ENCODE measurements at regions not wholly inside any gene's neighbourhood (a gene's known extent, or its start where the extent isn't known, plus 50 kb on each side); places are given as distances from the start of the nearest gene placed in this dataset.
A peak's percentile ranks its signal among the peaks of the same experiment; 100 is the strongest.

DNA sequence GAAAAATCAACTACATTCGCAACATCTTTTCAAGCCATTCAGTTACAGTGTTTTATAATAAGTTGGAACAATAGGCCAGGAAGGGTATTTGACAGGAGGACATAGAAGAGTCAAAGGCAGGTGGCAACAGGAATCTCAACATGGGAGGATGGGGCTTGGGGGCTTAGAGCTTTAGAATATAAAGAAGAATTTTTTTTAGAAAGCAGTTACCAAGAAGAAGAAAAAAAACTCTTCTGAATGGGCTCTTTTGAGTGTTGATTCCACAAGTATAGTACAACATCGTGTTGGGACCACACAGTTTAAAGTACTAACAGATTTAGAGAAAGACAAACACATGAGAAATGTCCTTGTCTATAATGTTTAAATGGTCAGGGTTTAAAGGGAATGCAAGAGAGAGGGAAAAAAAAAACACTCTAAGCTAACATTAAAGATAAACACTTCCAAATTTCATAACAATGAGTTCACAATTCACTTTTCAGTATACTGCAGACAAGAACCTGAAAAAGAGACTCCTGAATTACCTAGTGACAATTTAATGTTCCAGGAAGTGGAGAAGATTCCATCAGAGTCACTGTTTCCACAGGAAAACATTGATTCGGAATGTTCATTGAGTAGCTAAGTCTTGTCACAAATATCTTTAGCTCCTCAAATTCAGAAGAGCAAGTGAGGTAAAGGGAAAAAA, 282.3 kb downstream of the DEPDC1B start (continued):
- TF ChIP-seq ZNF512B (CRISPR knock-in tag; IDR thresholded peaks at IDR 0.05; ENCODE audit: borderline replicate concordance) = no peak
- TF ChIP-seq ZKSCAN8 (CRISPR knock-in tag; IDR thresholded peaks at IDR 0.05; ENCODE audit: borderline replicate concordance) = peak; percentile 76; the same call in 1 of the 2 replicates
- TF ChIP-seq KLF16 (CRISPR knock-in tag; IDR thresholded peaks at IDR 0.05) = peak in 1 of 2 experiments; percentile 72; a peak in 2 of 4 replicates
- peak; percentile 76 for TF ChIP-seq FOXO1 (CRISPR knock-in tag; IDR thresholded peaks at IDR 0.05)
- peak; percentile 69; the same call in 1 of the 2 replicates for TF ChIP-seq POGZ (CRISPR knock-in tag; IDR thresholded peaks at IDR 0.05)
- TF ChIP-seq NRL (CRISPR knock-in tag; IDR thresholded peaks at IDR 0.05; ENCODE audit: borderline replicate concordance) = no peak
- peak; percentile 79 for TF ChIP-seq RARA (CRISPR knock-in tag; IDR thresholded peaks at IDR 0.05)
- TF ChIP-seq IRF2 (CRISPR knock-in tag; IDR thresholded peaks at IDR 0.05) = peak; percentile 65; the same call in 1 of the 2 replicates
- peak; percentile 84; the same call in 1 of the 2 replicates for TF ChIP-seq JUN (CRISPR knock-in tag; IDR thresholded peaks at IDR 0.05)
- no peak for TF ChIP-seq ZNF136 (CRISPR knock-in tag; IDR thresholded peaks at IDR 0.05; ENCODE audit: low read depth)
- TF ChIP-seq ZFY (CRISPR knock-in tag; IDR thresholded peaks at IDR 0.05) = no peak
- peak; percentile 37; the same call in 1 of the 2 replicates for TF ChIP-seq THRA (CRISPR knock-in tag; IDR thresholded peaks at IDR 0.05; ENCODE audit: borderline replicate concordance)
- TF ChIP-seq ZNF747 (CRISPR knock-in tag; IDR thresholded peaks at IDR 0.05; ENCODE audit: borderline replicate concordance) = no peak
- TF ChIP-seq, protein P1, sequence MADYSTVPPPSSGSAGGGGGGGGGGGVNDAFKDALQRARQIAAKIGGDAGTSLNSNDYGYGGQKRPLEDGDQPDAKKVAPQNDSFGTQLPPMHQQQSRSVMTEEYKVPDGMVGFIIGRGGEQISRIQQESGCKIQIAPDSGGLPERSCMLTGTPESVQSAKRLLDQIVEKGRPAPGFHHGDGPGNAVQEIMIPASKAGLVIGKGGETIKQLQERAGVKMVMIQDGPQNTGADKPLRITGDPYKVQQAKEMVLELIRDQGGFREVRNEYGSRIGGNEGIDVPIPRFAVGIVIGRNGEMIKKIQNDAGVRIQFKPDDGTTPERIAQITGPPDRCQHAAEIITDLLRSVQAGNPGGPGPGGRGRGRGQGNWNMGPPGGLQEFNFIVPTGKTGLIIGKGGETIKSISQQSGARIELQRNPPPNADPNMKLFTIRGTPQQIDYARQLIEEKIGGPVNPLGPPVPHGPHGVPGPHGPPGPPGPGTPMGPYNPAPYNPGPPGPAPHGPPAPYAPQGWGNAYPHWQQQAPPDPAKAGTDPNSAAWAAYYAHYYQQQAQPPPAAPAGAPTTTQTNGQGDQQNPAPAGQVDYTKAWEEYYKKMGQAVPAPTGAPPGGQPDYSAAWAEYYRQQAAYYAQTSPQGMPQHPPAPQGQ (CRISPR knock-in tag; IDR thresholded peaks at IDR 0.05; ENCODE audit: borderline replicate concordance) = no peak
- TF ChIP-seq TARDBP (CRISPR knock-in tag; IDR thresholded peaks at IDR 0.05) = peak; percentile 34; the same call in 1 of the 2 replicates
- TF ChIP-seq CC2D1A (CRISPR knock-in tag; IDR thresholded peaks at IDR 0.05) = no peak
- TF ChIP-seq EHMT2 (IDR thresholded peaks at IDR 0.05; ENCODE audit: borderline replicate concordance, low read depth, low read length) = peak; percentile 76; the same call in 1 of the 2 replicates
- TF ChIP-seq MIXL1 (CRISPR knock-in tag; IDR thresholded peaks at IDR 0.05) = peak; percentile 95
- no peak for TF ChIP-seq GABPB1 (CRISPR knock-in tag; IDR thresholded peaks at IDR 0.05)
- TF ChIP-seq, protein P2, sequence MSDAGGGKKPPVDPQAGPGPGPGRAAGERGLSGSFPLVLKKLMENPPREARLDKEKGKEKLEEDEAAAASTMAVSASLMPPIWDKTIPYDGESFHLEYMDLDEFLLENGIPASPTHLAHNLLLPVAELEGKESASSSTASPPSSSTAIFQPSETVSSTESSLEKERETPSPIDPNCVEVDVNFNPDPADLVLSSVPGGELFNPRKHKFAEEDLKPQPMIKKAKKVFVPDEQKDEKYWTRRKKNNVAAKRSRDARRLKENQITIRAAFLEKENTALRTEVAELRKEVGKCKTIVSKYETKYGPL (CRISPR knock-in tag; IDR thresholded peaks at IDR 0.05) = no peak
- peak; percentile 60; the same call in 1 of the 2 replicates for TF ChIP-seq SIX4 (CRISPR knock-in tag; IDR thresholded peaks at IDR 0.05)
- TF ChIP-seq ZNF24 (IDR thresholded peaks at IDR 0.05) = no peak
- TF ChIP-seq SOX5 (CRISPR knock-in tag; IDR thresholded peaks at IDR 0.05; ENCODE audit: borderline replicate concordance) = peak; percentile 94
- TF ChIP-seq ELF4 (CRISPR knock-in tag; IDR thresholded peaks at IDR 0.05; ENCODE audit: borderline replicate concordance) = peak; percentile 68
- no peak for TF ChIP-seq REL (CRISPR knock-in tag; conservative IDR thresholded peaks at IDR 0.05)
